RWPE1 (cell line): ENCODE measurements at regions not wholly inside any gene's neighbourhood (a gene's known extent, or its start where the extent isn't known, plus 50 kb on each side); places are given as distances from the start of the nearest gene placed in this dataset.

Experiments used
- CTCF ChIA-PET: fragments of 350-600 bp; sonication (Branson Sonifier 250); formaldehyde crosslinking; extraction: SDS; loops from one replicate; lab custom pipeline; 2021; lab: Yijun Ruan, JAX
- POLR2A ChIA-PET: fragments of 400-600 bp; formaldehyde crosslinking; extraction: SDS; loops from one replicate; lab custom pipeline; 2020; ENCODE audit warnings: antibody characterized with exemption; ENCODE audit not compliant: low non-redundant PET; lab: Yijun Ruan, JAX
- DNase-seq: peaks from one replicate; pipeline ENCODE4 v3.0.0; 2012; ENCODE audit warnings: low spot score
- H3K27ac ChIP-seq: fragments of 450-650 bp; 2 replicates; pipeline ENCODE4 v1.5.1; 2017
- CTCF ChIP-seq: fragments of 450-650 bp; conservative IDR thresholded peaks from 2 replicates; pipeline ENCODE4 v1.5.1; 2017; ENCODE audit warnings: low read depth, mild to moderate bottlenecking

- ChIA-PET CTCF (interaction anchor here (0.6 kb wide), 2 partner anchors 17 to 213 kb away, joined by 3 read pairs; no protein-coding TSS in a partner anchor), POLR2A (no interaction called here)
- DNase-seq = no peak
- TF ChIP-seq CTCF = no peak
- H3K27ac ChIP-seq = no peak overlapping the region
These were observed 55.8 kb upstream of the SHC3 start for GRCh38 chr9:89234205-89235067.

GRCh38 chr9:89236955-89237573, 58.4 kb upstream of the SHC3 start:
- no peak overlapping the region for H3K27ac ChIP-seq
- DNase-seq = no peak
- no peak for TF ChIP-seq CTCF
- POLR2A ChIA-PET = no interaction called here
- CTCF ChIA-PET = interaction anchor here (0.5 kb wide), 1 partner anchor 357 kb away, joined by 3 read pairs; no protein-coding TSS in a partner anchor

GRCh38 chr9:89238424-89238823, 59.8 kb upstream of the SHC3 start:
- DNase-seq = no peak
- ChIA-PET POLR2A (no interaction called here), CTCF (no interaction called here)
- TF ChIP-seq CTCF = no peak
- no peak overlapping the region for H3K27ac ChIP-seq

- ChIA-PET POLR2A (no interaction called here), CTCF (no interaction called here)
- H3K27ac ChIP-seq = no peak overlapping the region
- no peak for TF ChIP-seq CTCF
- no peak for DNase-seq
These were observed 64.9 kb upstream of the SHC3 start for GRCh38 chr9:89243296-89244061.

GRCh38 chr9:89246840-89247239, 64.2 kb upstream of the CKS2 start:
- CTCF ChIA-PET = interaction anchor here (0.6 kb wide), 2 partner anchors 17 to 23 kb away, joined by 3 to 4 read pairs; no protein-coding TSS in a partner anchor
- TF ChIP-seq CTCF = no peak
- H3K27ac ChIP-seq = no peak overlapping the region
- DNase-seq = no peak
- POLR2A ChIA-PET = no interaction called here
